ENCODE measurements at regions not wholly inside any gene's neighbourhood (a gene's known extent, or its start where the extent isn't known, plus 50 kb on each side); places are given as distances from the start of the nearest gene placed in this dataset.

DNA sequence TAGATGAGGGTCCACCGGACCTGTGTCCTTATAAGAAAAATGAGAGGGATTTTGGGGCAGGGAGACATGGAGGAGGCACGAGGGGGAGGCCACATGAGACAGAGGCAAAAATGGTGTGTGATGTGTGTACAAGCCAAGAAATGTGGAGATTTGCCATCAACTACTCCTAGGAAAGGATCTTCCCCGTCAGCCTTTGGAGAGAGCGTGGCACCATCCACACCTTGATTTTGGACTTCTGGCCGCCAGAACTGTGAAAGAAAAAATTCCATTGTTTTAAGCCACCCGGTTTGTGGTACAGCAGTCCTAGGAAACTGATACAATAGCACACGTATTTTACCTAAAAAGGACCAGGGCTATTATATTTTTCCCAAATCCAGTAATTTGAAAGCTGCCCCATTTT lies 829.0 kb upstream of the SALL3 start:
- Histone ChIP-seq H3K4me1 (ENCODE audit: control insufficient read depth, insufficient read depth, low read length) (no peaks in the 10 kb centered on the region), H3K4me3 (ENCODE audit: low read length) (no peak overlapping the region), H3K36me3 (ENCODE audit: control insufficient read depth, insufficient read depth, low read length) (no peaks in the 10 kb centered on the region), H3K9me3 (ENCODE audit: control insufficient read depth, insufficient read depth, low read length) (no peaks in the 10 kb centered on the region), H3K27ac (ENCODE audit: low read length) (no peak overlapping the region), H3K27me3 (ENCODE audit: control insufficient read depth, insufficient read depth, low read length) (no peaks in the 10 kb centered on the region)
- DNase-seq (ENCODE audit: low read depth, low spot score) = no peak
- WGBS (ENCODE audit: insufficient coverage, insufficient read length) = no CpG with 5 or more reads among the region's 7 CpGs

GRCh38 chr18:78151234-78151633 lies 828.4 kb upstream of the SALL3 start:
- no peak overlapping the region for H3K27ac ChIP-seq (ENCODE audit: low read length)
- no peak for DNase-seq (ENCODE audit: low read depth, low spot score)
- WGBS (ENCODE audit: insufficient coverage, insufficient read length) = no CpG with 5 or more reads among the region's 9 CpGs
- H3K4me3 ChIP-seq (ENCODE audit: low read length) = no peak overlapping the region
- no peaks in the 10 kb centered on the region for H3K4me1 ChIP-seq (ENCODE audit: control insufficient read depth, insufficient read depth, low read length)
- no peaks in the 10 kb centered on the region for H3K36me3 ChIP-seq (ENCODE audit: control insufficient read depth, insufficient read depth, low read length)
- no peaks in the 10 kb centered on the region for H3K27me3 ChIP-seq (ENCODE audit: control insufficient read depth, insufficient read depth, low read length)
- H3K9me3 ChIP-seq (ENCODE audit: control insufficient read depth, insufficient read depth, low read length) = no peaks in the 10 kb centered on the region

GRCh38 chr18:78151948-78152725 lies 827.5 kb upstream of the SALL3 start:
- H3K4me3 ChIP-seq (ENCODE audit: low read length) = no peak overlapping the region
- H3K27ac ChIP-seq (ENCODE audit: low read length) = no peak overlapping the region
- no peak for DNase-seq (ENCODE audit: low read depth, low spot score)
- no peaks in the 10 kb centered on the region for H3K4me1 ChIP-seq (ENCODE audit: control insufficient read depth, insufficient read depth, low read length)
- H3K36me3 ChIP-seq (ENCODE audit: control insufficient read depth, insufficient read depth, low read length) = no peaks in the 10 kb centered on the region
- 100% methylated on average over 2 of the region's 17 CpGs for WGBS (ENCODE audit: insufficient coverage, insufficient read length)
- H3K27me3 ChIP-seq (ENCODE audit: control insufficient read depth, insufficient read depth, low read length) = no peaks in the 10 kb centered on the region
- no peaks in the 10 kb centered on the region for H3K9me3 ChIP-seq (ENCODE audit: control insufficient read depth, insufficient read depth, low read length)

DNA sequence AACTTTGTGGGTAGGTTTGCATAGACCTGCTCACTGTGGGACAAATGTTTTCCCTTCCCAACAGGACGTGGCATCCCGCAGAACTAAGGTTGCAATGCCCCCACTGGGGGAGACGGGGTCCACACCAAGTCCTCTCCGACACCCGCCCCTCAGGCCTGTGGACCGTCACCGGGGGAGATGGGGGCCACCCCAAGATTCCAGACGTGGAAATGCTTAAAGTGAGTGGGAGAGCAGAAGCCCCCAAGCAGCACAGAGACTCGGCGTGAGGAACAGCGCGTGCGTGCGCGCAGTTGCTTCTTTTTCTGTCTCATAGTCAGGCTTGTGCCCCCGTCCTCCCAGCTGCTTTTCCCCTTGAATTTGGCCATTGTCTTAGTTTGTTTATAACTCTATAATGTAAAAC lies 826.3 kb upstream of the SALL3 start:
- no CpG with 5 or more reads among the region's 16 CpGs for WGBS (ENCODE audit: insufficient coverage, insufficient read length)
- Histone ChIP-seq H3K27ac (ENCODE audit: low read length) (no peak overlapping the region), H3K27me3 (ENCODE audit: control insufficient read depth, insufficient read depth, low read length) (no peaks in the 10 kb centered on the region), H3K36me3 (ENCODE audit: control insufficient read depth, insufficient read depth, low read length) (no peaks in the 10 kb centered on the region), H3K4me1 (ENCODE audit: control insufficient read depth, insufficient read depth, low read length) (no peaks in the 10 kb centered on the region), H3K4me3 (ENCODE audit: low read length) (no peak overlapping the region), H3K9me3 (ENCODE audit: control insufficient read depth, insufficient read depth, low read length) (no peaks in the 10 kb centered on the region)
- no peak for DNase-seq (ENCODE audit: low read depth, low spot score)

- Histone ChIP-seq H3K4me1 (ENCODE audit: control insufficient read depth, insufficient read depth, low read length) (no peaks in the 10 kb centered on the region), H3K27ac (ENCODE audit: low read length) (no peak overlapping the region), H3K36me3 (ENCODE audit: control insufficient read depth, insufficient read depth, low read length) (no peaks in the 10 kb centered on the region), H3K9me3 (ENCODE audit: control insufficient read depth, insufficient read depth, low read length) (no peaks in the 10 kb centered on the region), H3K27me3 (ENCODE audit: control insufficient read depth, insufficient read depth, low read length) (no peaks in the 10 kb centered on the region), H3K4me3 (ENCODE audit: low read length) (no peak overlapping the region)
- no CpG with 5 or more reads among the region's 9 CpGs for WGBS (ENCODE audit: insufficient coverage, insufficient read length)
- DNase-seq (ENCODE audit: low read depth, low spot score) = no peak
These were observed 825.2 kb upstream of the SALL3 start for GRCh38 chr18:78154444-78154843.

DNA sequence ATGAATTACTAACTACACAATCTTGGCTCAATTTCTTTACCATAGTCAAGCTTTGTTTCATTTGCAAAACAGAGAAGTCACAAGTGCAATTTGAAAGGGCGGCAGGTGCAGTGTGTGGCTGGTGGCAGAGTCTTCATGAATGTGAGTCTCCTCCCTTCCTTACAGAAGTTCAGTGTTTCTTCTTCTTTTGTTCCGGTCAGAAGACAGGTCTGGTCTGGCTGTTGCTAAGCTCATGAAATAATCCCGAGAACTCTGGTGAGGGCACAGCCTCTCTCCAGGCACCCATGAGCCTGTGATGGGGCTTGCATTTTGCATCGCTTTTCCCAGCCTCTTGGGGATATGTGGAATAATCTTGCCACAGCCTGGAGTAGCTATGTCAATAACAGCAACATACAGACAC lies 824.8 kb upstream of the SALL3 start:
- Histone ChIP-seq H3K36me3 (ENCODE audit: control insufficient read depth, insufficient read depth, low read length) (no peaks in the 10 kb centered on the region), H3K4me1 (ENCODE audit: control insufficient read depth, insufficient read depth, low read length) (no peaks in the 10 kb centered on the region), H3K27me3 (ENCODE audit: control insufficient read depth, insufficient read depth, low read length) (no peaks in the 10 kb centered on the region), H3K27ac (ENCODE audit: low read length) (no peak overlapping the region), H3K4me3 (ENCODE audit: low read length) (no peak overlapping the region), H3K9me3 (ENCODE audit: control insufficient read depth, insufficient read depth, low read length) (no peaks in the 10 kb centered on the region)
- WGBS (ENCODE audit: insufficient coverage, insufficient read length) = no CpG with 5 or more reads among the region's 4 CpGs
- DNase-seq (ENCODE audit: low read depth, low spot score) = no peak

- Histone ChIP-seq H3K27me3 (ENCODE audit: control insufficient read depth, insufficient read depth, low read length) (peaks cover 1% of the 10 kb centered on the region; the same call in 1 of the 2 replicates), H3K36me3 (ENCODE audit: control insufficient read depth, insufficient read depth, low read length) (no peaks in the 10 kb centered on the region), H3K27ac (ENCODE audit: low read length) (no peak overlapping the region), H3K9me3 (ENCODE audit: control insufficient read depth, insufficient read depth, low read length) (no peaks in the 10 kb centered on the region), H3K4me3 (ENCODE audit: low read length) (no peak overlapping the region), H3K4me1 (ENCODE audit: control insufficient read depth, insufficient read depth, low read length) (no peaks in the 10 kb centered on the region)
- WGBS (ENCODE audit: insufficient coverage, insufficient read length) = no CpG with 5 or more reads among the region's 1 CpG
- DNase-seq (ENCODE audit: low read depth, low spot score) = no peak
These were observed 823.2 kb upstream of the SALL3 start for GRCh38 chr18:78156466-78156865.

GRCh38 chr18:78158943-78159342 lies 820.7 kb upstream of the SALL3 start:
- WGBS (ENCODE audit: insufficient coverage, insufficient read length) = 100% methylated on average over 2 of the region's 17 CpGs
- Histone ChIP-seq H3K27me3 (ENCODE audit: control insufficient read depth, insufficient read depth, low read length) (peaks cover 1% of the 10 kb centered on the region; the same call in 1 of the 2 replicates), H3K9me3 (ENCODE audit: control insufficient read depth, insufficient read depth, low read length) (no peaks in the 10 kb centered on the region), H3K36me3 (ENCODE audit: control insufficient read depth, insufficient read depth, low read length) (no peaks in the 10 kb centered on the region), H3K4me1 (ENCODE audit: control insufficient read depth, insufficient read depth, low read length) (no peaks in the 10 kb centered on the region), H3K27ac (ENCODE audit: low read length) (no peak overlapping the region), H3K4me3 (ENCODE audit: low read length) (no peak overlapping the region)
- no peak for DNase-seq (ENCODE audit: low read depth, low spot score)

- no peaks in the 10 kb centered on the region for H3K9me3 ChIP-seq (ENCODE audit: control insufficient read depth, insufficient read depth, low read length)
- no CpG with 5 or more reads among the region's 8 CpGs for WGBS (ENCODE audit: insufficient coverage, insufficient read length)
- H3K27ac ChIP-seq (ENCODE audit: low read length) = no peak overlapping the region
- peaks cover 1% of the 10 kb centered on the region; the same call in 1 of the 2 replicates for H3K27me3 ChIP-seq (ENCODE audit: control insufficient read depth, insufficient read depth, low read length)
- H3K4me1 ChIP-seq (ENCODE audit: control insufficient read depth, insufficient read depth, low read length) = no peaks in the 10 kb centered on the region
- no peak for DNase-seq (ENCODE audit: low read depth, low spot score)
- no peaks in the 10 kb centered on the region for H3K36me3 ChIP-seq (ENCODE audit: control insufficient read depth, insufficient read depth, low read length)
- H3K4me3 ChIP-seq (ENCODE audit: low read length) = no peak overlapping the region
These were observed 820.2 kb upstream of the SALL3 start for GRCh38 chr18:78159397-78159796.

- Histone ChIP-seq H3K9me3 (ENCODE audit: control insufficient read depth, insufficient read depth, low read length) (no peaks in the 10 kb centered on the region), H3K27ac (ENCODE audit: low read length) (no peak overlapping the region), H3K27me3 (ENCODE audit: control insufficient read depth, insufficient read depth, low read length) (peaks cover 1% of the 10 kb centered on the region; the same call in 1 of the 2 replicates), H3K4me3 (ENCODE audit: low read length) (no peak overlapping the region), H3K4me1 (ENCODE audit: control insufficient read depth, insufficient read depth, low read length) (no peaks in the 10 kb centered on the region), H3K36me3 (ENCODE audit: control insufficient read depth, insufficient read depth, low read length) (no peaks in the 10 kb centered on the region)
- WGBS (ENCODE audit: insufficient coverage, insufficient read length) = no CpG with 5 or more reads among the region's 11 CpGs
- DNase-seq (ENCODE audit: low read depth, low spot score) = no peak
These were observed 818.5 kb upstream of the SALL3 start for GRCh38 chr18:78160961-78161656.
